ENCODE measurements at regions not wholly inside any gene's neighbourhood (a gene's known extent, or its start where the extent isn't known, plus 50 kb on each side); places are given as distances from the start of the nearest gene placed in this dataset.
"Not testable (repeated sequence)": the region's sequence is repeated elsewhere in the genome, so short reads cannot be mapped to it uniquely, and the experiment has no call there.

DNA sequence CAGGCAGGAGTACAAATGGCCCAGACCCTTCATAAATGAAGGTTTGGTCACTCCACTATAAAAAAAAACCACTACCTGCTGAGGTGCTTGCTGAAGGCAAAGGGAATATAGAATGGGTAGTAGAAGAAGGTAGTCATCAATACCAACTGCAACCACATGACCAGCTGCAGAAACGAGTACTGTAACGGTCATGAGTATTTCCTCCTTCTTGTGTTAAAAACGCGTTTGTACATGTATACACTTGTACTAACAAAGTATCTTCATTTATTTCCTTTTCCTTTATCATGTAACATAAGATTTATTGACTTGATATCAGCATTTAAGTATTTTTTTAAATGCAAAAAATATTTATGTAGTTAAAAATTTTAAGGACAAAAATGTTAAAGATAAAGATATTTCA is 238.6 kb downstream of the TFAP2B start:
- DNase-seq (ENCODE audit: low spot score), result no peak

DNA sequence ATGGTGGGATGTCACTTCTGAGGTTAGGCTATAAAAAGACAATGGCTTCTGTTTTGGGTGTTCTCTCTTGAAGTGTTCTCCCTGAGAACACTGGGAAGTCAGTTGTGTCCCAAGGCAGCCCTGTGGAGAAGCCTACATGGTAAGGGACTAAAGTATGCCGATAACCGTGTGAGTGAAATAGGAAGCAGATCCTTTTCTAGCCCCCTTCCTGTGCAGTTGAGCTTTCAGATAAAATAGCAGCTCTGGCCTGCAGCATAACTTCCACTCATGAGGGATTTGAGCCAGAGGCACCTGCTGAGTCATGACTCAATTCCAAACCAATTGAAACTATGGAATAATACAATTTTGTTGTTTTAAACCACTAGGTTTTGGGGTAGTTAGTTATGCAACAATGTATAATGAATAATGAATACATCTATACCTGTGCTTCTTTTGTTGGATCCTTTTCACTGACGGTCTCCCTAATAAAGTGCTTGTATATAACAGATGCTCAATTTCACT is 241.6 kb downstream of the TFAP2B start:
- DNase-seq (ENCODE audit: low spot score), result no peak

DNA sequence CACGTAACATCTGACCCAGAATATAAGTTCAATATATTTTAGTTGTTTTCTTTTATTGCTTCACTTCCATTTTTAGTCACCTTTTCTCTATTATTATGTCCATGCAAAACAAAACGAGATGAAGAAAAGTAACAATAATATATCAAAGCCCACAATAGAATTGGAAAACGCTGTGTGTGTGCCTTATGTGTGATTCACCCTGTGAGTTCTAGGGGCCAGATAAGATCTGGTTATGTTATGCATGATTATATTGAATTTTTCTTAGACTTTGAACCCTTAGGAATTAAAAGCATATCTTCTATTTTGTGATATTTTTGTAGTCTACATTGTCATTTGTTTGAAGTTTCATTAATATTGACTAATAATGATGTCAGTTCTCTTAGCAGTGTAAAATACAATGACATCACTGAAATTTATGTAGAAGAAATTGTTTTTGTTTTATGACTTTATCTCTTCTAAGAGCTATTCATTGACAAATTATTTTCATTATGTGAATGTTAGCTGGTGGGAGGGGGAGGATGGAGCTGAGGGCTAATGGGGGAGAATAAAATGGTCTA is 243.6 kb downstream of the TFAP2B start:
- DNase-seq (ENCODE audit: low spot score), result no peak

DNA sequence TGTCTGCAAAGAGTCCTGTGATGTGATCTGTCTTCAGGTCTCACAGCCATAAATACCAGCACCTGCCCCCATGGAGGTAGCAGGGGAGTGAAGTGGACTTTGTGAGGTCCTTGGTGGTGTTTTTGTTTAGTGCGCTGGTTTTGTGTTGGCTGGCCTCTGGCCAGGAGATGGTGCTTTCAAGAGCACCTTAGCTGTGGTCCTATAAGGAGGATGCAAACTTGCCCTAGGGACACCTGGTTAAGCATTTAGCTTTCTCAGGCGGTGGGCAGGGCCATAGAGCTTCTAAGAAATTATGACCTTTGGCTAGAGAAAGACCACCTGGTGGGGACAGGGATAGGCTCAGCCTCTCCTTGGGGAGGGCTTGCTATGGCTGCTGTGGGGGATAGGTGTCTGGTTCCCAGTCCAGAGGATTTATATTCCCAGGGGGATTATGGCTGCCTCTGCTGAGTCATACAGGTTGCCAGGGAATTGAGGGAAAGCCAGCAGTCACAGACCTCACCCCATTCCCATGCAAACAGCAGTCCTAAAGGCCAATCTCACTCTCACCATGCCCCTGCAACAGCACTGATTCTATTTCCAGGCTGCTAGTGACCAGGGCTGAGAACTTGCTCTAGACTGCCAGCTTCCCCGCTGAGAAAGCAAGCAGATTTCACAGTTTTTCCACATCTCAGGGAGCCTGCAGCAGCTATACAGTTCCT is 259.3 kb downstream of the TFAP2B start:
- no peak for DNase-seq (ENCODE audit: low spot score)

DNA sequence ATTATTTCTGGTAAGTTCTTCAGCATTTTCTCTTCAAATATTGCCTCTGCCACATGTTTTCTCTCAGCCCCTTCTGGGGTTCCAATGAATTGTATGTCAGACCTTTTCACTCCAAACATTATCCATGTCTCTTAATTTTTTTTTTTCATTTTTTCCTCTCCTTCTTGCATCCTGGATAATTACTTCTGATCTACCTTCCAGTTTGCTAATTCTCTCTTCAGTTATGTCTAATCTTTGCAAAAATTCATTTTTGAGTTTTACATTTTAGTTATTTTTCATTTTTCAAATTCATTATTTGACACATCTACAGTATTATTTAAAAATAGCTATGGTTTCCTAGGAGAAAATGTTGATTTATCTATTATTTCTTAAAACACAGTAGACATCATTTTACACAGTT is 271.7 kb downstream of the TFAP2B start:
- DNase-seq (ENCODE audit: low spot score), result no peak

DNA sequence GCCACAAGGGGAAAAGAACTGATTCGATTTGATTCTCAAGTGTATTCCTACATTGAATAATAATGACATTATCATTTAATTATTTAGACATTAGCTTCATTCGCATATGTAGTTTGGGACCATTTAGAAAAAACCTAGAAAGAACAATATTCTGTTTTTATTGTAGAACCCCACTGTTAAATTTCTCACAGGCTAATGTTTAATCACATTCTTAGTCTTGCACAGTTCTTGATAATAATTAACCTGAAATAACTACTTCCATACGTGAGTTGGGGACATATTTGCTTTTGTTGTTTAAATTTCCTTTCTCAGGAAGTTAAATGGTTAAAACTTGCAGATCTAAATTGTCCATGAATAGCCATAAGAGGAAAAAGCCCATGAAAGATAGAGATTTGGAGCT is 275.2 kb downstream of the TFAP2B start:
- DNase-seq (ENCODE audit: low spot score), result no peak

DNA sequence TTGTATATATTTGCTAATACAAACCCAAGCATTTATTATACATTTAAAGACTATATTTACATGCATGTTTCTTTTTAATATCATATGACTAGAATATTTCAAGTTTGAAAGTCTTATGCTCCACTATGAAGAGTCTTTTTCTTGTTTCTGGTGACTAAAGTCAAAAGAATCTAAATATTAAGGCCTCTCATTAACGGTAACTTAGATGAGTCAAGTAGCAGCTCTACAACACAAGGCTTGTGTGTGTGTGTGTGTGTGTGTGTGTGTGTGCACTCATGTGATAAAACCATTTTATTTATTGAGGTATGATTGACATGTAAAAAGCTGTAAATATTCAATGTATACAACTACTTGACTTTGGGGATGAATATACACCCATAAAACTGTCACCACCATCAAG is 275.6 kb downstream of the TFAP2B start:
- no peak for DNase-seq (ENCODE audit: low spot score)

DNA sequence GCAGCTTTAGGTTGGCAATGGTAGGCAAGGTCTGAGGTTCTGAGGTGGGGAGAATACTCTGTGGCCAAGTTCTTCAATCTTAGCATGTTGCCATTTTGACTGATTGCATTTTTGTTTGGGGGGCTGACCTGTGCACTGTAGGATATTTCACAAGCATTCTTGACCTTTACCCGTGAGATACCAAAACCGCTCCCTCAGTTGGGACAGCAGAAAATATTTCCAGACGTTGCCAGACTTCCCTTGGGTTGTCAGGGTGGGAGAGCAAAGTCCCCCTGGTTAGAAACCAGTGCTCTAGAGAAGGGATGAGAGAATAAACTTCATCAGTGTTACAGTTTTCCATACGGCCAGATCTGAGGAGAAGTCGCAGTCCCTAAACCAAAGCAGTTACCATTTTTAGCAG is 279.6 kb downstream of the TFAP2B start:
- no peak for DNase-seq (ENCODE audit: low spot score)

DNA sequence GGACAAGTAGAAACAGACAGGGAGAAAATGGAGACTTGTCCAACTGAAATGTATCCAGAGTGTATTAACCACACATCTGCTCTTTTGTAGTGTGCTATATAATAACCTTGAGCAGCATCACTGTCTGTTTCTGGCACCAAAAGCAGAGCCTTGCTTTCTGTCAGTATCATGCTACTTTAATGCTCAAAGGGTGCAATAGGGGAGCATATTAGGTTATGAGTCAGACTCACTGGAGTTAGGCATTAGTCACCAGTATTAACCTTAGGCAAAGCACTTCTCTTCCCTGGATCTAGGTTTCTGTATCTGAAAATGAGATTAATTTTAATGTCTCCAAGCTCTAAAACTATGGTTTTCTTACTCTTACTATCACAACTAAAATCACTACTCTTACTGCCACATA is 280.1 kb downstream of the TFAP2B start:
- no peak for DNase-seq (ENCODE audit: low spot score)

DNA sequence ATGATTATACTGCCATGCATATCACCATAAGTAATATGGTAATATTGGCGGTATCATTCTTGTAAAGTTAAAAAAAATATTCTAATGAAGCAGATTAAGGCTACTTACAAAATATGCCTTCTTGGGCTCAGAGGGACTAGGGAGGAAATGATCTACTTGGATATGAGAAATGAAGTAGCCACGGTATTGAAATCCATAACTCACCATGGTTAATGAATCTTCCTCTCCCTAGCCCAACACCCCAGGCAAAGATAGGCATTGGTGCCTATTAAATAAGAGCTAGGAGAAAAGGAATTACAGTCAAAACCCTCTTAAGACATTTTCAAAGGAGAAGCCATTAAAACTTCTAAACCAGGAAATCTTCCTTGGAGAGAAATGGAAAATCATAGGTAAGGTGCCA is 280.5 kb downstream of the TFAP2B start:
- no peak for DNase-seq (ENCODE audit: low spot score)

DNA sequence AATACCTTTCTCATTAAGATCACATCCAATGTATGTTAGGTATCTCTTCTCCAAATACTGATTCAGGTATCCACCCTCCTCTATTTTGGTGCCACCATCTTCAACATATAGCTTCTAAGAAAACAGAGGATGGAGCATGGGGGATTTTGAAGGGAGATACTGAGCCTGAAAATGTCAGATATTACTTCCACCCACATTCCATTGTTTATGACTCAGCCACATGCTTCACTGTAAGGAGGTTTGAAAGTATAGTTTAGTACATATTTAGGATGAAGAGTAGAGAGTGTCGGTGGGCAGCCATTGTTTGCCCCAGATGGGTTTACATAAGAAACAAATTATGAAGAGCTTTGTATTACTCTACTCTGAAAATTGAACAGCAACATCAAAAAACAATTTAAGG is 286.7 kb downstream of the TFAP2B start:
- DNase-seq (ENCODE audit: low spot score), result no peak

DNA sequence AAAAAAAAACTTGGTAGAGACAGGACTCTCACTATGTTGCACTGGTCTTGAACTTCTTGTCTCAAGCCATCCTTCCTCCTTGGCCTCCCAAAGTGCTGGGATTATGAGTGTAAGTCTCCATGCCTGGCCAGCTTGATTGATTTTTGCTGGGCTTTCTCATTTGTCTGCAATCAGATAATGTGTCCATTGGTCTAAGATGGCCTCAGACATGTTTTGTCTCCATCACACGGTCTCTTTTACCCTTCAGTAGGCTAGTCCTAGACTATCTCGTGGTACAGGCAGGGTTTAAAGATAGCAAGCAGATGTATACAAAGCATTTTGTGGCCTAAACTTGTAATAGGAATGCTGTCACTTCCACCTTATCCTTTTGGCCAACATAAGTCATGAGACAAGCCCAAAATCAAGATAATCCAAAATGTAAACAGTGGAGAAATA is 289.1 kb downstream of the TFAP2B start:
- no peak for DNase-seq (ENCODE audit: low spot score)

DNA sequence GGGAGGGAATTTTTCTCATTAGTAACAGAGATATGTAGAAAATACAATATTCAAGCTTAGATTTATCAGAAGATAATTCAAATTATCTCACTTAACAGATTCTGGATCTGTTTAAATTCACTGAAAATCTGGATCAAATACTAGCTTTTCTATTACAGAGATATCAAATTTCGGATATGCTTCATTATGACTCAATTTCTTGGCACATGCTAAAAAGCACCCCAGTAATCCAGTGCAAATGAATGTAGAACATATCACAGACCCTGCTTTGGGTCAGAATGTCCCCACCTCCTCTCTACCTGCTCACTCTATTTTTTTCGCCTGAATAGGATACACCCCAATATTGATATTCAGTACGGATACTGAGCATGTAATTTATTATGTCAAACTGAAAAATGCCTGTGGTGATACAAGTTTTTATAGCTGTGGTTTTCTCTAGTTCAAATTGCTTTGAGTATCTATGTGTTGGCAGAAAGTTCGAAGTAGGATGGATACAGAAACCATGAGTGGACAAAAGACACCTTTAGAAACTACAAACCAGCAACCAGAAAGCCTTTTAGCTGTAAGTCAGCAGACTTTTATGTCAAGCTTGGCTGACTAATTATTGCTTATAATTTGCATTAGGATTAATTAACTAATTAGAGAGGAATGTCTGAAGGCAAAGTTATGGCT is 290.0 kb downstream of the TFAP2B start:
- no peak for DNase-seq (ENCODE audit: low spot score)

DNA sequence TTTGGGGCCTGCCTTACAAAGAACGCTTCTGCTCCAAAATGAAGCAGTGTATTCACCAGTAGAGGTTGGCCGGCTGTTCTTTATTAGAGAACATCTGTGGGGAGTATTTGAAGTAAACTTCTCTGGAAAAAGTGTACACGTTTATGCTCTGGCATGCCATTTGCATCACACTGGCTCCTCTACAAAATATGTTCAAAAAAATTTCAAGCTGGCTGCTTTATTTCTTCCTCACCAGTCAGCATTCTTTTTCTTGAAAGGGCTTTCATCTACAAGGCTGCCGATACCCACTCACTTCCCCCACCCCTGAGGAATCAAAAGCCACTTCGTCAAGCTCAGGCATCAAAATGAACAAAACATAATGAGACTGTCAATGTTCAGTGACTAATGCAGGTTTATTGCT is 294.1 kb downstream of the TFAP2B start:
- no peak for DNase-seq (ENCODE audit: low spot score)

DNA sequence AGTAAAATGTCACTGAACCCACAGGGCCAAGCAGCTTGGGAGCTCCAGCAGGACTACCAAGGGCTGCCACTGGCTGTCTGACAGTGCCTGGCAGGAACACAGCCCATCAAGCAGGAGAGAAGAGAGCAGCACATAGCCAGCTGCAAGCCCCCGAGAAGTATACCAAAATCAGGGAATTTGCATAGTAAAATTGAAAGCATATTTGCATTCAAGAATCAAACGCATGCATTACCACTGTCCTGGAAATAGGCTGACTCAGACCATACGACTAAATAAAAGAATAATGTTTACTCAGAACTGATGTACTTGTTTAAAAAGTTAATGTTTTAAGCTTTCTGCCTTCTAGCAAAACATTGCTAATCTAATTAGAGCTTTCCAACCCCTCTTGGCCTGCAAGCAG is 298.1 kb downstream of the TFAP2B start:
- no peak for DNase-seq (ENCODE audit: low spot score)

DNA sequence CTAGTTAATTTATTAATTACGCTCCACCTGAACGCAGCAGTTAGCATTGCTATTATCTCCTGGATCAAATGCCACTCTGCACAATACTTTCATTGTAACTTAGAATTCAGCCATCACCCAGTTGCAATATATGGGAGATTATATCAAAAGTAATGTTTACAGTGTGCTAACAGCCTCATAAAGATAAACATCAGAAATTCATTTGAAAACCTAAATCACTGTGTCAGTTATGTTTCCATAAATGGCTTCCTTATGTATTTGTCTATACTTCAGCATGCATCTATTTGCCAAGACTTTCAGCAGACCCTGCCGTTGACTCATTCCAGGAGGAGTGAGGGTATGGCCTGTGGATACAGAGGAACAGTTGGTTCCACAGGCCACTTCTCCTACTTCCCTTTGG is 300.1 kb downstream of the TFAP2B start:
- no peak for DNase-seq (ENCODE audit: low spot score)

DNA sequence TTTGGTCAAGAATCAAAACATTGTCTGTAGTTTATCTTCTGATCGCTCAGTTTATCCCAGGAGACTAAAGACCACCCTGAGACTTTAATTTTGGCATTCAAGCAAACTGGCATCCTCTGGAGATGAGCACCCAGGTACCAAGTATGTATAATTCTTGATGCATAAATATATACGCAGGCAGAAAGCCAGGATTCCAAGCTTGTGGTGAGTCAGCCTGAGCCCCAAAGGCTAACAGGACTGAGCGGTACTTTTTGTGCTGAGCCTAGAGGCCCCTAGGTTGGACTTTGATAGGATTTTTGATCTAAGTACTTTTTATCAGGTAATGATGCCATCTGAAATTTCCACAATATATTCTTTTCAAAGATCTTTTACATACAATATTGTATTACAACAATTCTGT is 301.3 kb downstream of the TFAP2B start:
- DNase-seq (ENCODE audit: low spot score), result no peak

DNA sequence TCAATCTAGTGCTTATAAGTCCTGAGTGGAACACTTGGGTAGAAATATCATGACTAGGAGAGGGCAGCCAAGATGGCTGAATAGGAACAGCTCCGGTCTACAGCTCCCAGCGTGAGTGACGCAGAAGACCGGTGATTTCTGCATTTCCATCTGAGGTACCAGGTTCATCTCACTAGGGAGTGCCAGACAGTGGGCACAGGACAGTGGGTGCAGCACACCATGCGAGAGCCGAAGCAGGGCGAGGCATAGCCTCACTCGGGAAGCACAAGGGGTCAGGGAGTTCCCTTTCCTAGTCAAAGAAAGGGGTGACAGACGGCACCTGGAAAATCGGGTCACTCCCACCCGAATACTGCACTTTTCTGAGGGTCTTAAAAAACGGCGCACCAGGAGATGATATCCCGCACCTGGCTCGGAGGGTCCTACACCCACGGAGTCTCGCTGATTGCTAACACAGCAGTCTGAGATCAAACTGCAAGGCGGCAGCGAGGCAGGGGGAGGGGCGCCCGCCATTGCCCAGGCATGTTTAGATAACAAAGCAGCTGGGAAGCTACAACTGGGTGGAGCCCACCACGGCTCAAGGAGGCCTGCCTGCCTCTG is 302.8 kb downstream of the TFAP2B start:
- not testable (repeated sequence) for DNase-seq (ENCODE audit: low spot score)

DNA sequence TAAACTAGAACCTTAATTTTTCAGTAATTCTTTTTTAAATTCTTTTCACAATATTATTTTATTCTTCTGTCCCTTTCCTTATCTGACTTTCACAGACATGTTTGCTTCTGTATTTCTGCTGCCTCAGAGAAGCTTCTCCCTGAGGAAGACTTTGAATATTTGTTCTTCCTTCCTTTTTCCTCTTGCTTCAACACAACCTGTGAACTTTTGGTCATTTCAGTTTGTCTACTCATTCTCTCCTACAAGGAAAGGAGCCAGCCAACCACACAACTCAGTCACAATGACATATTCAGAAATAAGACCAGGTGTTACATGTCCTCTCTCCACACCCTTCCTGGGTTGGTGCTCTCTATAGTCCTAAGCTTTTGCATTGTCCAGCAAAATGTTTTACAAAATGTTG is 310.4 kb downstream of the TFAP2B start:
- DNase-seq (ENCODE audit: low spot score), result no peak

DNA sequence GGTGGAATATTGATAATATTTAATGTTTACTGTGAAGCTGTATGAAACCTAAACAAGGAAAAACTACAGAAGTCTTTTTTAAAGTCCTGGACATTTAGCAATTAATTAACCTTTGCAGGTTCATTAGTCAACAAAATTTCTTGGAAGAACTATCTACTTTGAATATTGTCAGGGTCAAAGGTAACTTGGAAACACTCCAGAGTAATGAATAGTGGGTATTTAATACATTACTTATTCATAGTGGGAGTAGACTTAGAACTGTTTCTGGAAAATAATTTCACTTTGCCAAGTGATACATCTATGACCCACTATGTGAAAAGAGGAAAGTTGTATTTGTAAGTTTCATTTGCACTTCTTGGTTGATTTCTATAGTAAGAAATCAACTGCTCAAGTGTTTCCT is 319.1 kb downstream of the TFAP2B start:
- no peak for DNase-seq (ENCODE audit: low spot score)

DNA sequence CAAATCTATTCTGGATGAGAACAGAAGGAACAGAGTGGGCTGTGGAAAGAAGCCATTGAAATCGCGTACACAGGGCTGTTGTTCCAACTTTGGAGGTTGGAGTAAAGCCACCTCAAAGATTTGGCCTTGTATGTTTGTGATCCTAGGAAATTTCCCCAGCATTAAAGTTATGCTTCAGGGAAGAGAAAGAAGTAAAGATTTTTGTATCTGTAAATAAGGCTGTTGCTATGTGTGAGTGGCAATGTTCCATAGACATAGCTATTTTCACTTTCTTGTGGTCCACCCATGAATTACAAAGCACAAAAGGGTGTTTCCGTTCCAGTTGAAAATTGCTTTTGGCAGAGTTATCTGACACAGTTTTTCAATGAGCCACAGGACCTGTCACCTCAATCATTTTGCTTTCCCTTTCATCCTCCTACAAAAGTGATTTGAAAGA is 321.3 kb downstream of the TFAP2B start:
- DNase-seq (ENCODE audit: low spot score), result no peak

DNA sequence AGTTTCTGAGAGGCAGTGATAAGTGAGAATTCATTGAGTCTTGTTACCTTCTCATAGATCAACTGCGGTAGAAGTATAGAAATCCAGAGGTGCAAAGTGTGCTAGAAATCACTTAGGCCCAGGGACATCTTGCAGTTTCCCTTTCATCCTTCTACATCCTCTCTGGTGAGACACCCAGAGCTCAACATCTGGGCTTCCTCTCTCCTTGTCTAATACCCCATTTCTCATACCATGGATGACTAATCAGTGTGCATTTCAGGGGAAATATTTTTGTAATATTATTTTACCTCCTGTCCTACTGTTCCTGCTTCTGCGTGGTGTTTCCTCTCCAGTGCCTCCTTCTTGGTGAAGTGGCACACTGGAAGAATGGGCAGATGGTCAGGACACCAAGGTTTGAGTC is 322.4 kb downstream of the TFAP2B start:
- no peak for DNase-seq (ENCODE audit: low spot score)

DNA sequence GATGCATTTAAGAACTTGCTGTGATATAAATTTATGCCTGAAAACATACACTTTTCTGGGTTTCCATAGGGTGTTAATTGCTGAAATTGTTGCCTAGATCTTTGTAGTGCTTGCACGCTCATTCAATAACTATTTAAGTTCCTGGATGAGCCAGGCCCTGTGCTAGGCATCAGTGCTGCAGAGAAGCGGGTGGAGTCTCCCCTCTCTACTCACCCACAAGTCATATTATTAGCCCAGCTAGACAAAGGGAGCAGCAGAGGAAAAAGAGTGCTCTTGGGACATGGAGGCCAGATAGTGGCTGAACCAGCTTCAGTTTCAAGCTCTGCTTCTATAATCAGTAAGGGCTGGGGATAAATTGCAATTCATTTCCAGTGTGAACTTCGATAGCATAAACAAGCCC is 329.1 kb downstream of the TFAP2B start:
- no peak for DNase-seq (ENCODE audit: low spot score)
